Esophagus squamous epithelium (tissue), 5 donors: ENCODE measurements at regions not wholly inside any gene's neighbourhood (a gene's known extent, or its start where the extent isn't known, plus 50 kb on each side); places are given as distances from the start of the nearest gene placed in this dataset.

Source experiments
- DNase-seq: peaks from one replicate; lab custom pipeline; 2025; lab: John Stamatoyannopoulos, UW
- H3K27ac ChIP-seq, 4 donors: fragments of 200-600 bp; sonication (generic); one replicate each; pipeline ENCODE4 v1.5.1; 2016 to 2019; ENCODE audit warnings: mild to moderate bottlenecking in 1 of 4
- H3K27me3 ChIP-seq, 4 donors: fragments of 200-600 bp; sonication (generic); 1 replicate in 3 of 4; 2 replicates in 1 of 4; pipeline versions ENCODE4 v1.5.1 to v1.6.0; 2017 to 2021; ENCODE audit warnings: antibody characterized with exemption in 1 of 4
- H3K36me3 ChIP-seq, 3 donors: fragments of 200-600 bp; sonication (generic); one replicate each; pipeline ENCODE4 v1.5.1; 2016 to 2019
- H3K4me1 ChIP-seq, 3 donors: fragments of 200-600 bp; sonication (generic); one replicate each; pipeline ENCODE4 v1.5.1; 2017 to 2019
- H3K4me3 ChIP-seq, 4 donors: fragments of 200-600 bp; sonication (generic); 1 replicate in 3 of 4; 2 replicates in 1 of 4; pipeline ENCODE4 v1.5.1; 2016 to 2019; ENCODE audit warnings: mild to moderate bottlenecking in 2 of 4, moderate library complexity in 1 of 4
- H3K9me3 ChIP-seq, 3 donors: fragments of 200-600 bp; sonication (generic); one replicate each; pipeline ENCODE4 v1.5.1; 2016 to 2019
- CTCF ChIP-seq, 6 experiments: fragments of 450-650 bp in 4 of 6; fragments of 200-600 bp in 2 of 6; sonication (generic) in 2 of 6; IDR thresholded peaks; one replicate each; pipeline ENCODE4 v1.5.1; 2016 to 2019; ENCODE audit warnings: antibody characterized with exemption in 6 of 6, mild to moderate bottlenecking in 4 of 6, moderate library complexity in 4 of 6
- POLR2A ChIP-seq, 4 donors: fragments of 450-650 bp; IDR thresholded peaks; one replicate each; pipeline ENCODE4 v1.6.1; 2017; ENCODE audit warnings: antibody characterized with exemption in 4 of 4, mild to moderate bottlenecking in 4 of 4, moderate library complexity in 3 of 4
- WGBS, 2 donors: methylation state at CpG; one replicate each; pipeline ENCODE4 v1.1.5; 2018; 5-methylcytosine and 5-hydroxymethylcytosine counted together
- intact Hi-C: fragments of 100-400 bp; cut with DNase I; formaldehyde crosslinking; loops from one replicate; pipeline ENCODE4 v1.15.0; 2022
- donor health status: DM: yes; HTN: yes; CAD: no.

DNA sequence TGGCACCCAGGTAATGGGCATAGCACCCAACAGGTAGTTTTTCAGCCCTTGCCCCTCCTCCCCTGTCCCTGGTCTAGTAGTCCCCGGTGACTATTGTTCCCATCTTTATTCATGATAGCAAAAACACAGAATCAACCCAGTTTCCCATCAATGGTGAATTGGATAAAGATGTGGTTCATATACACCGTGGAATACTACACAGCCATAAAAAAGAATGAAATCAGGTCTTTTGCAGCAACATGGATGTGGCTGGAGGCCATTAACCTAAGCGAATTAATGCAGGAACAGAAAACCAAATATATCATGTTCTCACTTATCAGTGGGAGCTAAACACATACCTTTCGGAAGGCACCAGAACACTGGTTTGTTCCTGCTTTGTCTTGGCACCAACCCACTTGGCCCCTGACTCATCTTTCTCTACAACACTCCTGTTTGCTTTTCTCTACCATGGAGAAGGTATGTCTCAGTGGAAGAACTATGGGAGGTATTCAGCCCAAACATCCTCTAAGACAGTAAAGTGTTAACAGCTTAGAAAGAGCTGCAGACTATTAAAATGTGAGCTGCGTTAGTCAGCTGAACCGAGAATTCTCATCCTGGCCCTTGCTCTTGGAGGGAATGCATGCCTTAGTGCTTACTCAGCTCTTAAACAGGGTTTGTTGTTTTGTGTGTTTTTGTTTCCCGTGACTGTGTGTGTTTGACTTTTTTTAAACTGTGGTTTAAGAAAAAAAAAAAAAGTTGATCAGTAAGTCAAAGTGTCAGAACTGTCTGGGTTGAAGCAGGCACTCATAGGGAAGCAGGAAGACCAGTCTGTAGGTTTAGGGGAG lies 203.0 kb downstream of the TOMM20 start:
- DNase-seq = no peak
- 37 to 54% methylated on average over 7 of the region's 7 CpGs for WGBS, 2 donors
- H3K27ac ChIP-seq = peak overlapping the region; percentile 10 to 78 (median 64)
- intact Hi-C loops = no loop called here
- H3K4me3 ChIP-seq = no peak overlapping the region
- no peaks in the 10 kb centered on the region for H3K9me3 ChIP-seq
- H3K4me1 ChIP-seq = peaks cover 16 to 43% (median 24%) of the 10 kb centered on the region in 3 donors
- H3K27me3 ChIP-seq = no peaks in the 10 kb centered on the region
- TF ChIP-seq CTCF (IDR thresholded peaks at IDR 0.05) (no peak), POLR2A (IDR thresholded peaks at IDR 0.05) (no peak)
- no peaks in the 10 kb centered on the region for H3K36me3 ChIP-seq

GRCh38 chr1:234924450-234925355 lies 203.9 kb downstream of the TOMM20 start:
- Histone ChIP-seq H3K36me3 (no peaks in the 10 kb centered on the region), H3K4me1 (peaks cover 16 to 53% (median 25%) of the 10 kb centered on the region in 3 donors), H3K27me3 (no peaks in the 10 kb centered on the region), H3K9me3 (no peaks in the 10 kb centered on the region), H3K4me3 (no peak overlapping the region), H3K27ac (peak overlapping the region in 3 of 4 donors; percentile 57 to 72 (median 67))
- DNase-seq = no peak
- TF ChIP-seq POLR2A (IDR thresholded peaks at IDR 0.05) (no peak), CTCF (IDR thresholded peaks at IDR 0.05) (no peak)
- intact Hi-C loops = no loop called here
- WGBS, 2 donors = 79 to 89% methylated on average over 16 to 17 of the region's 17 CpGs

DNA sequence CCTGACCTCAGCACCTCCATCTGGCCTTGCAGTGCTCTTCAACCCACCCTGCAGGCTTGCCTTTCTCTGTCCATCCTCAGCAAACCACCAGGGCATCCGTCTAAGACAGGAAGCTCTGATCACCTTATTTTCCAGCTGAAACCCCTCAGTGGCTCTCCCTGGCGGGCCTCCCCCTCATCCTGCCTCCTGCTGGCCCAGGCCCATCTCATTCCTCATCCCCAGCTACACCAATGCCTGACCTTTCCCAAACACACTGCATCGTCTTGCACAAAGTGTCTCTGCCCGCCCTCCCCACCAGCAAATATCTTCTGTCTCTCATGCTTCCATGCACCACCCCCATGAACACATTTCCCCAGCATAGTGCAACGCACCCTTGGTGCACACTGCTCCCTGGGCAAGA lies 205.0 kb downstream of the TOMM20 start:
- H3K9me3 ChIP-seq = no peaks in the 10 kb centered on the region
- no peak overlapping the region for H3K4me3 ChIP-seq
- WGBS, 2 donors = 80 to 87% methylated on average over 5 of the region's 5 CpGs
- TF ChIP-seq CTCF (IDR thresholded peaks at IDR 0.05) (no peak), POLR2A (IDR thresholded peaks at IDR 0.05) (no peak)
- H3K4me1 ChIP-seq = peaks cover 19 to 64% (median 32%) of the 10 kb centered on the region in 3 donors
- no peak for DNase-seq
- H3K36me3 ChIP-seq = no peaks in the 10 kb centered on the region
- H3K27me3 ChIP-seq = no peaks in the 10 kb centered on the region
- intact Hi-C loops = no loop called here
- no peak overlapping the region for H3K27ac ChIP-seq

DNA sequence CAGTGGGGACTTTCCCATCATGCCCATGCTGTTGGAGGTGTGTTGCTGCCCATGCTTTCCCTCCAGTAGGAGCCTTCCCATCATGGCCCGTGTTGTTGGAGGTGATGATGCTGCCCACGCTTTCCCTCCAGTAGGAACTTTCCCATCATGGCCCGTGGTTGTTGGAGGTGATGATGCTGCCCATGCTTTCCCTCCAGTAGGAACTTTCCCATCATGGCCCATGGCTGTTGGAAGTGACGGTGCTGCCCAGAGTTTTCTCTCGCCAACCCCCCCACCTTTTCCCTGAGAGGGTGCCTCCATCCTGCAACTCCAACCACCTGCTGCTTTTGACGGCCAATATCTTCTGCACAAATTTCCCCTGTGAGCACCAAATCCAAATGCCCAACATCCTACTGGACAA lies 205.7 kb downstream of the TOMM20 start:
- Histone ChIP-seq H3K4me3 (no peak overlapping the region), H3K27me3 (no peaks in the 10 kb centered on the region), H3K36me3 (no peaks in the 10 kb centered on the region), H3K27ac (no peak overlapping the region), H3K9me3 (no peaks in the 10 kb centered on the region), H3K4me1 (peaks cover 23 to 70% (median 38%) of the 10 kb centered on the region in 3 donors)
- no peak for DNase-seq
- intact Hi-C loops = no loop called here
- TF ChIP-seq POLR2A (IDR thresholded peaks at IDR 0.05) (no peak), CTCF (IDR thresholded peaks at IDR 0.05) (no peak)
- WGBS, 2 donors = 92 to 99% methylated on average over 6 of the region's 6 CpGs
